ENCODE measurements at regions not wholly inside any gene's neighbourhood (a gene's known extent, or its start where the extent isn't known, plus 50 kb on each side); places are given as distances from the start of the nearest gene placed in this dataset.

GRCh38 chr5:60417500-60418181, 282.3 kb downstream of the DEPDC1B start:
- DNase-seq: peak; percentile 22
- no peaks in the 10 kb centered on the region for H3K27me3 ChIP-seq (ENCODE audit: control insufficient read depth, insufficient read depth, low read length)
- H3K9me3 ChIP-seq (replicated peaks; ENCODE audit: control insufficient read depth, low read depth, low read length): peaks cover 4% of the 10 kb centered on the region
- WGBS (ENCODE audit: insufficient coverage): no CpG with 5 or more reads among the region's 3 CpGs
- no peak overlapping the region for H3K27ac ChIP-seq (ENCODE audit: low read length)
- H3K4me3 ChIP-seq (ENCODE audit: low read length): no peak overlapping the region
- H3K4me1 ChIP-seq (ENCODE audit: control insufficient read depth, insufficient read depth, low read length): no peaks in the 10 kb centered on the region
- H3K36me3 ChIP-seq (ENCODE audit: control insufficient read depth, insufficient read depth, low read length): no peaks in the 10 kb centered on the region

GRCh38 chr5:60415443-60415842, 284.5 kb downstream of the DEPDC1B start:
- H3K27me3 ChIP-seq (ENCODE audit: control insufficient read depth, insufficient read depth, low read length): no peaks in the 10 kb centered on the region
- WGBS (ENCODE audit: insufficient coverage): 97% methylated on average over 20 of the region's 23 CpGs
- no peaks in the 10 kb centered on the region for H3K4me1 ChIP-seq (ENCODE audit: control insufficient read depth, insufficient read depth, low read length)
- no peaks in the 10 kb centered on the region for H3K36me3 ChIP-seq (ENCODE audit: control insufficient read depth, insufficient read depth, low read length)
- no peak for DNase-seq
- no peaks in the 10 kb centered on the region for H3K9me3 ChIP-seq (replicated peaks; ENCODE audit: control insufficient read depth, low read depth, low read length)
- no peak overlapping the region for H3K4me3 ChIP-seq (ENCODE audit: low read length)
- no peak overlapping the region for H3K27ac ChIP-seq (ENCODE audit: low read length)

GRCh38 chr5:60410427-60410826, 289.5 kb downstream of the DEPDC1B start:
- Histone ChIP-seq H3K27me3 (ENCODE audit: control insufficient read depth, insufficient read depth, low read length) (no peaks in the 10 kb centered on the region), H3K27ac (ENCODE audit: low read length) (no peak overlapping the region), H3K4me1 (ENCODE audit: control insufficient read depth, insufficient read depth, low read length) (no peaks in the 10 kb centered on the region), H3K36me3 (ENCODE audit: control insufficient read depth, insufficient read depth, low read length) (no peaks in the 10 kb centered on the region), H3K9me3 (replicated peaks; ENCODE audit: control insufficient read depth, low read depth, low read length) (no peaks in the 10 kb centered on the region), H3K4me3 (ENCODE audit: low read length) (no peak overlapping the region)
- no peak for DNase-seq
- WGBS (ENCODE audit: insufficient coverage): no CpG with 5 or more reads among the region's 1 CpG

GRCh38 chr5:60404171-60404570, 295.8 kb downstream of the DEPDC1B start:
- H3K9me3 ChIP-seq (replicated peaks; ENCODE audit: control insufficient read depth, low read depth, low read length): no peaks in the 10 kb centered on the region
- WGBS (ENCODE audit: insufficient coverage): no CpG with 5 or more reads among the region's 1 CpG
- DNase-seq: no peak

GRCh38 chr5:60403343-60404006, 296.5 kb downstream of the DEPDC1B start:
- Histone ChIP-seq H3K4me1 (ENCODE audit: control insufficient read depth, insufficient read depth, low read length) (no peaks in the 10 kb centered on the region), H3K4me3 (ENCODE audit: low read length) (no peak overlapping the region), H3K9me3 (replicated peaks; ENCODE audit: control insufficient read depth, low read depth, low read length) (no peaks in the 10 kb centered on the region), H3K27ac (ENCODE audit: low read length) (no peak overlapping the region), H3K27me3 (ENCODE audit: control insufficient read depth, insufficient read depth, low read length) (no peaks in the 10 kb centered on the region), H3K36me3 (ENCODE audit: control insufficient read depth, insufficient read depth, low read length) (no peaks in the 10 kb centered on the region)
- DNase-seq: no peak
- WGBS (ENCODE audit: insufficient coverage): no CpG with 5 or more reads among the region's 1 CpG

More at GRCh38 chr5:60404171-60404570, 295.8 kb downstream of the DEPDC1B start:
- Histone ChIP-seq H3K36me3 (ENCODE audit: control insufficient read depth, insufficient read depth, low read length) (no peaks in the 10 kb centered on the region), H3K4me1 (ENCODE audit: control insufficient read depth, insufficient read depth, low read length) (no peaks in the 10 kb centered on the region), H3K27me3 (ENCODE audit: control insufficient read depth, insufficient read depth, low read length) (no peaks in the 10 kb centered on the region), H3K27ac (ENCODE audit: low read length) (no peak overlapping the region), H3K4me3 (ENCODE audit: low read length) (no peak overlapping the region)

GRCh38 chr5:60402161-60402785, 297.7 kb downstream of the DEPDC1B start:
- WGBS (ENCODE audit: insufficient coverage): 96% methylated on average over 5 of the region's 8 CpGs
- no peaks in the 10 kb centered on the region for H3K9me3 ChIP-seq (replicated peaks; ENCODE audit: control insufficient read depth, low read depth, low read length)
- H3K27ac ChIP-seq (ENCODE audit: low read length): no peak overlapping the region
- no peak for DNase-seq
- H3K4me3 ChIP-seq (ENCODE audit: low read length): no peak overlapping the region
- no peaks in the 10 kb centered on the region for H3K36me3 ChIP-seq (ENCODE audit: control insufficient read depth, insufficient read depth, low read length)
- H3K4me1 ChIP-seq (ENCODE audit: control insufficient read depth, insufficient read depth, low read length): no peaks in the 10 kb centered on the region
- H3K27me3 ChIP-seq (ENCODE audit: control insufficient read depth, insufficient read depth, low read length): no peaks in the 10 kb centered on the region

- H3K9me3 ChIP-seq (replicated peaks; ENCODE audit: control insufficient read depth, low read depth, low read length): no peaks in the 10 kb centered on the region
- H3K4me1 ChIP-seq (ENCODE audit: control insufficient read depth, insufficient read depth, low read length): no peaks in the 10 kb centered on the region
- no peak for DNase-seq
- H3K27ac ChIP-seq (ENCODE audit: low read length): no peak overlapping the region
- H3K27me3 ChIP-seq (ENCODE audit: control insufficient read depth, insufficient read depth, low read length): no peaks in the 10 kb centered on the region
- WGBS (ENCODE audit: insufficient coverage): 63% methylated on average over 7 of the region's 7 CpGs
- H3K4me3 ChIP-seq (ENCODE audit: low read length): no peak overlapping the region
- H3K36me3 ChIP-seq (ENCODE audit: control insufficient read depth, insufficient read depth, low read length): no peaks in the 10 kb centered on the region
Measured at GRCh38 chr5:60401526-60401925, 298.4 kb downstream of the DEPDC1B start.

GRCh38 chr5:60399507-60399906, 300.5 kb downstream of the DEPDC1B start:
- no peak overlapping the region for H3K27ac ChIP-seq (ENCODE audit: low read length)
- H3K4me3 ChIP-seq (ENCODE audit: low read length): no peak overlapping the region
- H3K9me3 ChIP-seq (replicated peaks; ENCODE audit: control insufficient read depth, low read depth, low read length): no peaks in the 10 kb centered on the region
- WGBS (ENCODE audit: insufficient coverage): 90% methylated on average over 4 of the region's 4 CpGs
- no peaks in the 10 kb centered on the region for H3K4me1 ChIP-seq (ENCODE audit: control insufficient read depth, insufficient read depth, low read length)
- DNase-seq: no peak
- no peaks in the 10 kb centered on the region for H3K36me3 ChIP-seq (ENCODE audit: control insufficient read depth, insufficient read depth, low read length)
- no peaks in the 10 kb centered on the region for H3K27me3 ChIP-seq (ENCODE audit: control insufficient read depth, insufficient read depth, low read length)

GRCh38 chr5:60395712-60396329, 304.1 kb downstream of the DEPDC1B start:
- H3K4me1 ChIP-seq (ENCODE audit: control insufficient read depth, insufficient read depth, low read length): no peaks in the 10 kb centered on the region
- DNase-seq: no peak
- H3K4me3 ChIP-seq (ENCODE audit: low read length): no peak overlapping the region
- 83% methylated on average over 2 of the region's 5 CpGs for WGBS (ENCODE audit: insufficient coverage)
- no peaks in the 10 kb centered on the region for H3K36me3 ChIP-seq (ENCODE audit: control insufficient read depth, insufficient read depth, low read length)
- no peaks in the 10 kb centered on the region for H3K9me3 ChIP-seq (replicated peaks; ENCODE audit: control insufficient read depth, low read depth, low read length)
- H3K27me3 ChIP-seq (ENCODE audit: control insufficient read depth, insufficient read depth, low read length): no peaks in the 10 kb centered on the region
- no peak overlapping the region for H3K27ac ChIP-seq (ENCODE audit: low read length)

GRCh38 chr5:60387051-60387440, 312.9 kb downstream of the DEPDC1B start:
- no CpG with 5 or more reads among the region's 2 CpGs for WGBS (ENCODE audit: insufficient coverage)
- no peaks in the 10 kb centered on the region for H3K9me3 ChIP-seq (replicated peaks; ENCODE audit: control insufficient read depth, low read depth, low read length)
- no peak overlapping the region for H3K27ac ChIP-seq (ENCODE audit: low read length)

More at GRCh38 chr5:60387051-60387440, 312.9 kb downstream of the DEPDC1B start:
- Histone ChIP-seq H3K4me1 (ENCODE audit: control insufficient read depth, insufficient read depth, low read length) (no peaks in the 10 kb centered on the region), H3K27me3 (ENCODE audit: control insufficient read depth, insufficient read depth, low read length) (no peaks in the 10 kb centered on the region), H3K4me3 (ENCODE audit: low read length) (no peak overlapping the region), H3K36me3 (ENCODE audit: control insufficient read depth, insufficient read depth, low read length) (no peaks in the 10 kb centered on the region)
- DNase-seq: no peak
